ENCODE measurements at regions not wholly inside any gene's neighbourhood (a gene's known extent, or its start where the extent isn't known, plus 50 kb on each side); places are given as distances from the start of the nearest gene placed in this dataset.
"Not testable (repeated sequence)": the region's sequence is repeated elsewhere in the genome, so short reads cannot be mapped to it uniquely, and the experiment has no call there.

- DNase-seq; H3K9me3 ChIP-seq (ENCODE audit: low read length); H3K4me1 ChIP-seq (ENCODE audit: low read length): not testable (repeated sequence)
Observed at GRCh38 chr21:6428498-6429092, 4092.8 kb upstream of the TPTE start.

GRCh38 chr21:6429924-6430323 is 4091.5 kb upstream of the TPTE start:
- H3K27ac ChIP-seq (ENCODE audit: low read length); H3K79me2 ChIP-seq (ENCODE audit: low read length); DNase-seq; H4K20me1 ChIP-seq (ENCODE audit: insufficient read depth, low read depth, low read length); H2AFZ ChIP-seq (ENCODE audit: low read length); H3K4me1 ChIP-seq (ENCODE audit: low read length); H3K9me2 ChIP-seq (replicated peaks; ENCODE audit: insufficient read depth, low read length); H3K9ac ChIP-seq (ENCODE audit: low read length); H3K27me3 ChIP-seq (ENCODE audit: low read length); H3K9me3 ChIP-seq (ENCODE audit: low read length); H3K36me3 ChIP-seq (ENCODE audit: insufficient read depth, low read length); H3K4me3 ChIP-seq (ENCODE audit: low read length); H3K4me2 ChIP-seq (ENCODE audit: low read depth, low read length, poor library complexity, severe bottlenecking): not testable (repeated sequence)

More at GRCh38 chr21:6428498-6429092, 4092.8 kb upstream of the TPTE start:
- not testable (repeated sequence) for H3K9me2 ChIP-seq (replicated peaks; ENCODE audit: insufficient read depth, low read length); H3K36me3 ChIP-seq (ENCODE audit: insufficient read depth, low read length); H3K79me2 ChIP-seq (ENCODE audit: low read length); H3K4me2 ChIP-seq (ENCODE audit: low read depth, low read length, poor library complexity, severe bottlenecking); H3K27ac ChIP-seq (ENCODE audit: low read length); H3K9ac ChIP-seq (ENCODE audit: low read length); H2AFZ ChIP-seq (ENCODE audit: low read length); H3K27me3 ChIP-seq (ENCODE audit: low read length); H3K4me3 ChIP-seq (ENCODE audit: low read length); H4K20me1 ChIP-seq (ENCODE audit: insufficient read depth, low read depth, low read length)

DNA sequence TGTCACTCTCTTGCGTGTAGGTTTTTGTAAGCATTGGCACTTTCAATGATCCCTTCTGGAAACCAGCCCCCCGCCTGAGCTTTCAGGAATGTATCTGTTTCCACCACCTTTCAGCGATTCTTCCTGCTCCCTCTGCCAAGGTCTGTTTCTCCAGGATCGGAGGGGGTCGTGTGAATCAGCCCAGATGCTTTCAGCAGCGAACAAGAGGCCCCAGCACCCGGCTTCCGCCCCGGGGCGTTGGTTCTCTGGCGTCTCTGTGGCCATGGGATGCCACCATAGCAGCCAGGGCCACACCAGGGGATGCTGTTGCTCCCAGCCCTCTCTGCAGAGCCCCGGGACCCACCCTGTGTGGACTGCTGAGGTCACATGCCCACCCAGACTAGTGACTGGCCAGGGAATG is 4088.2 kb upstream of the TPTE start:
- not testable (repeated sequence) for H3K27ac ChIP-seq (ENCODE audit: low read length); H3K9me3 ChIP-seq (ENCODE audit: low read length); DNase-seq; H3K79me2 ChIP-seq (ENCODE audit: low read length); H3K9me2 ChIP-seq (replicated peaks; ENCODE audit: insufficient read depth, low read length); H3K4me1 ChIP-seq (ENCODE audit: low read length); H3K4me2 ChIP-seq (ENCODE audit: low read depth, low read length, poor library complexity, severe bottlenecking); H3K9ac ChIP-seq (ENCODE audit: low read length); H3K27me3 ChIP-seq (ENCODE audit: low read length); H3K36me3 ChIP-seq (ENCODE audit: insufficient read depth, low read length); H3K4me3 ChIP-seq (ENCODE audit: low read length); H4K20me1 ChIP-seq (ENCODE audit: insufficient read depth, low read depth, low read length); H2AFZ ChIP-seq (ENCODE audit: low read length)

GRCh38 chr21:6436205-6436604 is 4085.2 kb upstream of the TPTE start:
- H3K79me2 ChIP-seq (ENCODE audit: low read length); H4K20me1 ChIP-seq (ENCODE audit: insufficient read depth, low read depth, low read length): not testable (repeated sequence)

GRCh38 chr21:6436971-6437833 is 4084.2 kb upstream of the TPTE start:
- H3K27me3 ChIP-seq (ENCODE audit: low read length); H3K36me3 ChIP-seq (ENCODE audit: insufficient read depth, low read length); H3K4me3 ChIP-seq (ENCODE audit: low read length); DNase-seq; H3K9ac ChIP-seq (ENCODE audit: low read length); H3K4me1 ChIP-seq (ENCODE audit: low read length); H3K4me2 ChIP-seq (ENCODE audit: low read depth, low read length, poor library complexity, severe bottlenecking); H3K9me2 ChIP-seq (replicated peaks; ENCODE audit: insufficient read depth, low read length); H3K9me3 ChIP-seq (ENCODE audit: low read length); H3K27ac ChIP-seq (ENCODE audit: low read length); H3K79me2 ChIP-seq (ENCODE audit: low read length); H4K20me1 ChIP-seq (ENCODE audit: insufficient read depth, low read depth, low read length); H2AFZ ChIP-seq (ENCODE audit: low read length): not testable (repeated sequence)

More at GRCh38 chr21:6436205-6436604, 4085.2 kb upstream of the TPTE start:
- H3K4me3 ChIP-seq (ENCODE audit: low read length); H3K9me3 ChIP-seq (ENCODE audit: low read length); DNase-seq; H3K27ac ChIP-seq (ENCODE audit: low read length); H3K4me1 ChIP-seq (ENCODE audit: low read length); H3K27me3 ChIP-seq (ENCODE audit: low read length); H3K9ac ChIP-seq (ENCODE audit: low read length); H3K36me3 ChIP-seq (ENCODE audit: insufficient read depth, low read length); H2AFZ ChIP-seq (ENCODE audit: low read length); H3K4me2 ChIP-seq (ENCODE audit: low read depth, low read length, poor library complexity, severe bottlenecking); H3K9me2 ChIP-seq (replicated peaks; ENCODE audit: insufficient read depth, low read length): not testable (repeated sequence)

DNA sequence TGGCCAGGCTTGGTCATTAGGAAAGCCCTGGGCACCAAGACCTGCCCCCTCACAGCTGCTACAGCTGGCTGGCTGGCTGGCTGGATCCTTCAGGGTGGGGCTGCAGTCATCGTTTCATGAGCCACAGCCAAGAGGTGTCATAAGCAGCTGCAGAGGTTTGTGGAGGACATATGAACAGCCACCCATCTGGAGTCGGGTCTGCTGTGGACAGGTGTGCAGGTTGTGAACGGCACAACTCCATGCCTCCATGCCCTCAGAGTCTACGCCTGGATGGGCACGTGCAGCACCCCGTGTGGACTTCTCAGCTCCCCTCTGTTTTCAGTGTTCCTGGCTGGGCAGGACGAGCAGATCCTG is 4083.6 kb upstream of the TPTE start:
- not testable (repeated sequence) for H3K79me2 ChIP-seq (ENCODE audit: low read length); H3K9me3 ChIP-seq (ENCODE audit: low read length); H3K4me3 ChIP-seq (ENCODE audit: low read length); H3K4me2 ChIP-seq (ENCODE audit: low read depth, low read length, poor library complexity, severe bottlenecking); H3K36me3 ChIP-seq (ENCODE audit: insufficient read depth, low read length); H2AFZ ChIP-seq (ENCODE audit: low read length); H3K9ac ChIP-seq (ENCODE audit: low read length); H4K20me1 ChIP-seq (ENCODE audit: insufficient read depth, low read depth, low read length); H3K4me1 ChIP-seq (ENCODE audit: low read length); H3K27ac ChIP-seq (ENCODE audit: low read length); H3K27me3 ChIP-seq (ENCODE audit: low read length); H3K9me2 ChIP-seq (replicated peaks; ENCODE audit: insufficient read depth, low read length)
- peak; percentile 40 for DNase-seq

DNA sequence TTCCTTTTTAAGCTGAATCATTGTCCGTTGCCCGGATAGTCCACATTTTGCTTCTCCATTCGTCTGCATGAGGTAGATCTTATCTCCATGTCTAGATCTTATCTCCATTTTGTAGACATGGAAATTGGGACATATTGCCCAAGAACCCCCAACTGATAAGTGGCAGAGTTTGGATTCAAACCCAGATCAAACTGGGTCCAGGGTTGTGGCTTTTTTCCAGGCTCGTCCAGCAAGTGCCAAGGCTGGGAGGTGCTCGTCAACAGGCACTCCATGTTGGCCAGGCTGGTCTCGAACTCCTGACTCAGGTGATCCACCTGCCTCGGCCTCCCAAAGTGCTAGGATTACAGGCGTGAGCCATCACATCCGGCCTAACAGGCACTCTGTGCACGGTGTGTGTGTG is 4082.3 kb upstream of the TPTE start:
- DNase-seq; H3K9me2 ChIP-seq (replicated peaks; ENCODE audit: insufficient read depth, low read length); H3K4me3 ChIP-seq (ENCODE audit: low read length); H2AFZ ChIP-seq (ENCODE audit: low read length); H3K9ac ChIP-seq (ENCODE audit: low read length); H3K27ac ChIP-seq (ENCODE audit: low read length); H3K36me3 ChIP-seq (ENCODE audit: insufficient read depth, low read length); H3K4me2 ChIP-seq (ENCODE audit: low read depth, low read length, poor library complexity, severe bottlenecking); H3K4me1 ChIP-seq (ENCODE audit: low read length); H3K27me3 ChIP-seq (ENCODE audit: low read length); H3K9me3 ChIP-seq (ENCODE audit: low read length); H4K20me1 ChIP-seq (ENCODE audit: insufficient read depth, low read depth, low read length); H3K79me2 ChIP-seq (ENCODE audit: low read length): not testable (repeated sequence)

DNA sequence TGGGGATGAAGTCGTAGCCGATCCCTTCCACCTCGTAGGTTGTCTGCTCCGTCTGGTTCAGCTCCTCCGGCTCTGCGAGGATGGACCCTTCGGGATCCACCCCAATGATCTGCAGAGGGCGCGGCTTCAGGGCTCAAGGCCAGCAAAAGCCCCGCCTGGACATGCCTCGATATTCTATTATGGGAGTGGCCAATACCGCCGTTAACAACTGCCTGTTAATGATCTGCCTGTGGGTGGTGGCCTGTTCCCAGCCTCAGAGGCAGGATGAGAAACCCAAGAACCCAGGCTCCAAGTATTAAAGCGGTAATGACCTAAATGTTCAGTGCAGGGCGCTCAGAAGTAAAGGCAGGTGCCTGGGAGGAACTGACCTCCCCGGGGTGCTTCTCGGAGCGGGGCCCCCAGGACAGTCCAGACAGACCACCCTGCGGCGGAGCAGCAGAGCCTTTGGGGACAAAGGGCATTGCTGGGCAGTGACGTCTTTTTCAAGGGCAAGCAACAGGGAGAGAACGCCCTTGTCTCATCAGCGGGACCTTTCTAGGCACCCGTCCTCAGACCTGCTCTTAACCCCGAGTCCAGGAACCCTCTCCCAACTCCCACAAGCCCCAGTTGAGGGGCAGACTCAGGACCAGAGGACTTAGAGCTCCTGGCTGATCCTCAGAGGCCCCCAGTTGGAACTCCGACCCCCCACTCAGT is 4066.6 kb upstream of the TPTE start:
- not testable (repeated sequence) for H3K79me2 ChIP-seq (ENCODE audit: low read length); H2AFZ ChIP-seq (ENCODE audit: low read length); H3K36me3 ChIP-seq (ENCODE audit: insufficient read depth, low read length); H3K4me2 ChIP-seq (ENCODE audit: low read depth, low read length, poor library complexity, severe bottlenecking); H3K9ac ChIP-seq (ENCODE audit: low read length); H3K27ac ChIP-seq (ENCODE audit: low read length); H3K4me1 ChIP-seq (ENCODE audit: low read length); H4K20me1 ChIP-seq (ENCODE audit: insufficient read depth, low read depth, low read length); H3K9me2 ChIP-seq (replicated peaks; ENCODE audit: insufficient read depth, low read length); H3K4me3 ChIP-seq (ENCODE audit: low read length); H3K9me3 ChIP-seq (ENCODE audit: low read length); DNase-seq; H3K27me3 ChIP-seq (ENCODE audit: low read length)
